Neural cell (in vitro differentiated cells): ENCODE measurements at regions not wholly inside any gene's neighbourhood (a gene's known extent, or its start where the extent isn't known, plus 50 kb on each side); places are given as distances from the start of the nearest gene placed in this dataset.

Experiments used
- H2AFZ ChIP-seq: fragments of 200-600, 300-800 bp; sonication (generic), shearing (Covaris generic); 2 replicates; pipeline ENCODE4 v1.6.0; 2014; ENCODE audit warnings: low read depth, mild to moderate bottlenecking, antibody characterized with exemption, low read length, moderate library complexity
- H3F3A ChIP-seq: fragments of 200-600 bp; shearing (Covaris generic); 2 replicates; pipeline ENCODE4 v1.6.1; 2016; ENCODE audit warnings: mild to moderate bottlenecking, moderate library complexity, mixed read lengths, antibody characterized with exemption, low read length; ENCODE audit not compliant: insufficient read depth, poor library complexity, severe bottlenecking
- H3K27ac ChIP-seq: fragments of 200-600, 300-800 bp; sonication (generic), shearing (Covaris generic); 2 replicates; pipeline ENCODE4 v1.5.1; 2014; ENCODE audit warnings: mild to moderate bottlenecking, low read length, moderate library complexity
- H3K27me3 ChIP-seq: fragments of 300-800, 200-600 bp; sonication (generic), shearing (Covaris generic); 2 replicates; pipeline ENCODE4 v1.6.0; 2014; ENCODE audit warnings: mild to moderate bottlenecking, low read depth, low read length, moderate library complexity; ENCODE audit not compliant: insufficient read depth
- H3K36me3 ChIP-seq: fragments of 300-800, 200-600 bp; sonication (generic), shearing (Covaris generic); 2 replicates; pipeline ENCODE4 v1.5.1; 2014; ENCODE audit warnings: mild to moderate bottlenecking, antibody characterized with exemption, low read length, moderate library complexity; ENCODE audit not compliant: insufficient read depth
- H3K4me2 ChIP-seq: fragments of 300-800, 200-600 bp; sonication (generic), shearing (Covaris generic); 2 replicates; pipeline ENCODE4 v1.6.0; 2014; ENCODE audit warnings: mild to moderate bottlenecking, low read length
- H3K4me3 ChIP-seq: fragments of 300-800, 200-600 bp; sonication (generic), shearing (Covaris generic); 2 replicates; pipeline ENCODE4 v1.5.1; 2014; ENCODE audit warnings: mild to moderate bottlenecking, low read length, moderate library complexity
- H3K79me2 ChIP-seq: fragments of 200-600 bp; shearing (Covaris generic); replicated peaks from 2 replicates; pipeline ENCODE4 v1.6.0; 2014; ENCODE audit warnings: mild to moderate bottlenecking, low read length, moderate library complexity; ENCODE audit not compliant: insufficient read depth
- H3K9ac ChIP-seq: fragments of 300-800, 200-600 bp; sonication (generic), shearing (Covaris generic); 2 replicates; pipeline ENCODE4 v1.6.1; 2016; ENCODE audit warnings: mild to moderate bottlenecking, low read length, mixed read lengths
- H3K9me2 ChIP-seq: fragments of 200-600 bp; shearing (Covaris generic); 2 replicates; pipeline ENCODE4 v1.6.1; 2016; ENCODE audit warnings: mild to moderate bottlenecking, low read length, mixed read lengths; ENCODE audit not compliant: insufficient read depth
- H3K9me3 ChIP-seq: fragments of 200-600, 300-800 bp; sonication (generic), shearing (Covaris generic); 2 replicates; pipeline ENCODE4 v1.6.1; 2016; ENCODE audit warnings: mild to moderate bottlenecking, mixed run types, low read length, moderate library complexity, mixed read lengths
- H4K20me1 ChIP-seq: fragments of 200-600 bp; shearing (Covaris generic); 2 replicates; pipeline ENCODE4 v1.6.1; 2016; ENCODE audit warnings: mild to moderate bottlenecking, mixed run types; ENCODE audit not compliant: insufficient read depth
- EP300 ChIP-seq: fragments of 450-650 bp; conservative IDR thresholded peaks from 2 replicates; pipeline ENCODE4 v1.6.1; 2014; ENCODE audit warnings: antibody characterized with exemption, mild to moderate bottlenecking, moderate library complexity; ENCODE audit not compliant: poor library complexity, severe bottlenecking
- EZH2 ChIP-seq: fragments of 200-600, 300-800 bp; shearing (Covaris generic), sonication (generic); IDR thresholded peaks from 2 replicates; pipeline ENCODE4 v1.6.1; 2014; ENCODE audit warnings: antibody characterized with exemption, low read length, borderline replicate concordance, mild to moderate bottlenecking; ENCODE audit not compliant: insufficient read depth, poor library complexity, severe bottlenecking
- MXI1 ChIP-seq: fragments of 450-650 bp; conservative IDR thresholded peaks from 2 replicates; pipeline ENCODE4 v1.6.1; 2014; ENCODE audit warnings: antibody characterized with exemption, mild to moderate bottlenecking; ENCODE audit not compliant: poor library complexity, severe bottlenecking
- POLR2AphosphoS5 ChIP-seq: IDR thresholded peaks from 2 replicates; pipeline ENCODE4 v1.6.1; 2012
- RAD21 ChIP-seq: fragments of 450-650 bp; conservative IDR thresholded peaks from 2 replicates; pipeline ENCODE4 v1.6.1; 2014; ENCODE audit warnings: antibody characterized with exemption, mild to moderate bottlenecking, moderate library complexity
- SMC3 ChIP-seq: fragments of 450-650 bp; conservative IDR thresholded peaks from 2 replicates; pipeline ENCODE4 v1.6.1; 2014; ENCODE audit warnings: antibody characterized with exemption, mild to moderate bottlenecking, moderate library complexity; ENCODE audit not compliant: poor library complexity
- TAF1 ChIP-seq: IDR thresholded peaks from 2 replicates; pipeline ENCODE4 v1.6.1; 2012; ENCODE audit warnings: low read depth
- TF ChIP-seq, protein P1 (sequence below): IDR thresholded peaks from 2 replicates; pipeline ENCODE4 v1.6.1; 2012; ENCODE audit warnings: borderline replicate concordance
- TF ChIP-seq, protein P2 (sequence below): fragments of 450-650 bp; IDR thresholded peaks from 2 replicates; pipeline ENCODE4 v1.5.1; 2014; ENCODE audit warnings: antibody characterized with exemption, mild to moderate bottlenecking, moderate library complexity; ENCODE audit not compliant: poor library complexity, severe bottlenecking

DNA sequence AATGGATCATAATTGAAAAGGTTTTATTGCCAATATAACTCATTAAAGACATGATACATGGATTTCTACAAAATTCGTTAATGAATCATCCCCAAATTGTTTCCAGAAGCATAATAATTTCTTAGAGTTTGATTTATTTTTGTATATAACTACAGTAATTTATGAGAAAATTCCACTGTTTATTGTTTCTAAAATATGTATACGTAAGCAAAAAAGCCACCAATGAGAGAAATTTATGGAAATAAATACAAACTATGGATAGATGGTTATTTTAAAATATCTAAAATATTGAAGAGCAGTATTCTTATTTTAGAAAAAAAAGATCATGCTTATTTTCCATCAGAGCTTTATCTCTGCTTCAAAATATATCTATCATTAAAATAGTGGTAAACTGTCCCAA lies 260.0 kb upstream of the ZNF385D start:
- no peak overlapping the region for H3K9ac ChIP-seq
- H3K27me3 ChIP-seq = no peaks in the 10 kb centered on the region
- TF ChIP-seq EP300 = no peak
- TF ChIP-seq, protein P1, sequence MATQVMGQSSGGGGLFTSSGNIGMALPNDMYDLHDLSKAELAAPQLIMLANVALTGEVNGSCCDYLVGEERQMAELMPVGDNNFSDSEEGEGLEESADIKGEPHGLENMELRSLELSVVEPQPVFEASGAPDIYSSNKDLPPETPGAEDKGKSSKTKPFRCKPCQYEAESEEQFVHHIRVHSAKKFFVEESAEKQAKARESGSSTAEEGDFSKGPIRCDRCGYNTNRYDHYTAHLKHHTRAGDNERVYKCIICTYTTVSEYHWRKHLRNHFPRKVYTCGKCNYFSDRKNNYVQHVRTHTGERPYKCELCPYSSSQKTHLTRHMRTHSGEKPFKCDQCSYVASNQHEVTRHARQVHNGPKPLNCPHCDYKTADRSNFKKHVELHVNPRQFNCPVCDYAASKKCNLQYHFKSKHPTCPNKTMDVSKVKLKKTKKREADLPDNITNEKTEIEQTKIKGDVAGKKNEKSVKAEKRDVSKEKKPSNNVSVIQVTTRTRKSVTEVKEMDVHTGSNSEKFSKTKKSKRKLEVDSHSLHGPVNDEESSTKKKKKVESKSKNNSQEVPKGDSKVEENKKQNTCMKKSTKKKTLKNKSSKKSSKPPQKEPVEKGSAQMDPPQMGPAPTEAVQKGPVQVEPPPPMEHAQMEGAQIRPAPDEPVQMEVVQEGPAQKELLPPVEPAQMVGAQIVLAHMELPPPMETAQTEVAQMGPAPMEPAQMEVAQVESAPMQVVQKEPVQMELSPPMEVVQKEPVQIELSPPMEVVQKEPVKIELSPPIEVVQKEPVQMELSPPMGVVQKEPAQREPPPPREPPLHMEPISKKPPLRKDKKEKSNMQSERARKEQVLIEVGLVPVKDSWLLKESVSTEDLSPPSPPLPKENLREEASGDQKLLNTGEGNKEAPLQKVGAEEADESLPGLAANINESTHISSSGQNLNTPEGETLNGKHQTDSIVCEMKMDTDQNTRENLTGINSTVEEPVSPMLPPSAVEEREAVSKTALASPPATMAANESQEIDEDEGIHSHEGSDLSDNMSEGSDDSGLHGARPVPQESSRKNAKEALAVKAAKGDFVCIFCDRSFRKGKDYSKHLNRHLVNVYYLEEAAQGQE = no peak
- TF ChIP-seq TAF1 = no peak
- no peak for TF ChIP-seq EZH2
- TF ChIP-seq MXI1 = no peak
- no peak for TF ChIP-seq SMC3
- no peak for TF ChIP-seq POLR2AphosphoS5
- TF ChIP-seq, protein P2, sequence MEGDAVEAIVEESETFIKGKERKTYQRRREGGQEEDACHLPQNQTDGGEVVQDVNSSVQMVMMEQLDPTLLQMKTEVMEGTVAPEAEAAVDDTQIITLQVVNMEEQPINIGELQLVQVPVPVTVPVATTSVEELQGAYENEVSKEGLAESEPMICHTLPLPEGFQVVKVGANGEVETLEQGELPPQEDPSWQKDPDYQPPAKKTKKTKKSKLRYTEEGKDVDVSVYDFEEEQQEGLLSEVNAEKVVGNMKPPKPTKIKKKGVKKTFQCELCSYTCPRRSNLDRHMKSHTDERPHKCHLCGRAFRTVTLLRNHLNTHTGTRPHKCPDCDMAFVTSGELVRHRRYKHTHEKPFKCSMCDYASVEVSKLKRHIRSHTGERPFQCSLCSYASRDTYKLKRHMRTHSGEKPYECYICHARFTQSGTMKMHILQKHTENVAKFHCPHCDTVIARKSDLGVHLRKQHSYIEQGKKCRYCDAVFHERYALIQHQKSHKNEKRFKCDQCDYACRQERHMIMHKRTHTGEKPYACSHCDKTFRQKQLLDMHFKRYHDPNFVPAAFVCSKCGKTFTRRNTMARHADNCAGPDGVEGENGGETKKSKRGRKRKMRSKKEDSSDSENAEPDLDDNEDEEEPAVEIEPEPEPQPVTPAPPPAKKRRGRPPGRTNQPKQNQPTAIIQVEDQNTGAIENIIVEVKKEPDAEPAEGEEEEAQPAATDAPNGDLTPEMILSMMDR = no peak
- no peak for TF ChIP-seq RAD21
- H3K36me3 ChIP-seq = no peaks in the 10 kb centered on the region
- no peaks in the 10 kb centered on the region for H4K20me1 ChIP-seq
- no peak overlapping the region for H3K4me2 ChIP-seq
- no peaks in the 10 kb centered on the region for H3K9me3 ChIP-seq
- H2AFZ ChIP-seq = no peak overlapping the region
- H3K9me2 ChIP-seq = no peaks in the 10 kb centered on the region
- no peaks in the 10 kb centered on the region for H3K79me2 ChIP-seq
- H3K27ac ChIP-seq = no peak overlapping the region
- H3F3A ChIP-seq = no peaks in the 10 kb centered on the region
- no peak overlapping the region for H3K4me3 ChIP-seq

DNA sequence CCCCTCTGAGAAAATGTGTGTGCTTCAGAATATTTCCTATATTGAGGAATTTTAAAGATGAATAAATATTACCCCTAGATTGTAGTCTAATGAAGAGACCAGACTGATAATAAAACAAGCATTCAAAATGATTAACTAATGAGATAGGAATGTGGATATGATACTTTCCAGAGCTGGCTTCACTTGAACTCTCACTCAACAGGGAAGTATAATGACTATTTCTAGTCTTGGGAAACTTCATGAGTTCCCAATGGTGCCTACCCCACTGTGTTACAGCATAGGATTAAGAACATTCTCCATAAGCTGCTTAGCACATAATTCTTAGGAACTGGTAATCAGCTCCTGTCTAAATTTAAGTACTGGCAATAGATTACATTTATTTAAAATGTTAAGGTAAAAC lies 261.5 kb upstream of the ZNF385D start:
- Histone ChIP-seq H2AFZ (no peak overlapping the region), H3K27me3 (no peaks in the 10 kb centered on the region), H4K20me1 (no peaks in the 10 kb centered on the region), H3K4me2 (no peak overlapping the region), H3F3A (no peaks in the 10 kb centered on the region), H3K4me3 (no peak overlapping the region), H3K36me3 (no peaks in the 10 kb centered on the region), H3K9me3 (no peaks in the 10 kb centered on the region), H3K79me2 (no peaks in the 10 kb centered on the region), H3K9ac (no peak overlapping the region), H3K27ac (no peak overlapping the region), H3K9me2 (no peaks in the 10 kb centered on the region)
- TF ChIP-seq MXI1 (no peak), EP300 (no peak), POLR2AphosphoS5 (no peak), SMC3 (no peak)

DNA sequence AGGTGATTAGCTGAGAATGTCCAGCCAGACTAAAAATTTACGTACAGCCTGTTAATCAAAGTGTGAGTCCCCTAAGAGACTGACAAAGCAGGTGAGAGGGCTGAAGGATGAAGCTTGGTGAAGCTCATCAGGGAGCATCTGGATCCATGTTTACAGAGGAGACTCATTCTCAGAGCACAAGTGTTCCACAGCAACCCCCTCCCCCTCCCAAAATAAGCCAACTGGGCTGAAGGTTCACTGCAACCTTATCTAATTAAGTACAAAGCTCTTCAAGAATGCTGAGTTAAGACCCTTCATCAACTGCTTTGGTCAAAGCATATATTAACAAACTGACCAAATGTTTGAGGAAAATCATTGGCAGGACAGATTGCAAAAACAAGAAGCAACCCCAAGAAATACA lies 262.6 kb upstream of the ZNF385D start:
- H3K4me2 ChIP-seq = no peak overlapping the region
- no peak overlapping the region for H3K4me3 ChIP-seq
- no peak overlapping the region for H2AFZ ChIP-seq
- no peaks in the 10 kb centered on the region for H3K27me3 ChIP-seq
- no peaks in the 10 kb centered on the region for H3K9me2 ChIP-seq
- no peaks in the 10 kb centered on the region for H3K9me3 ChIP-seq
- H3F3A ChIP-seq = no peaks in the 10 kb centered on the region
- H4K20me1 ChIP-seq = no peaks in the 10 kb centered on the region
- no peaks in the 10 kb centered on the region for H3K79me2 ChIP-seq
- TF ChIP-seq RAD21 (no peak), EZH2 (no peak), SMC3 (no peak), MXI1 (no peak), POLR2AphosphoS5 (no peak), TAF1 (no peak), EP300 (no peak)
- TF ChIP-seq, protein P1 = no peak
- TF ChIP-seq, protein P2 = no peak
- H3K27ac ChIP-seq = no peak overlapping the region
- H3K36me3 ChIP-seq = no peaks in the 10 kb centered on the region
- H3K9ac ChIP-seq = no peak overlapping the region
